HG02981 (cell line): ENCODE measurements at regions not wholly inside any gene's neighbourhood (a gene's known extent, or its start where the extent isn't known, plus 50 kb on each side); places are given as distances from the start of the nearest gene placed in this dataset.
"Not testable (repeated sequence)": the region's sequence is repeated elsewhere in the genome, so short reads cannot be mapped to it uniquely, and the experiment has no call there.

ENCODE experiments used
- ATAC-seq: cut with Tn5 transposase; IDR thresholded peaks from one replicate; pipeline ENCODE4 v1.9.1; 2021; ENCODE audit warnings: mild to moderate bottlenecking, moderate library complexity; ENCODE audit not compliant: unreplicated experiment

- no peak for ATAC-seq
These were observed 58.0 kb upstream of the EFCAB3 start for GRCh38 chr17:62322313-62322712.

DNA sequence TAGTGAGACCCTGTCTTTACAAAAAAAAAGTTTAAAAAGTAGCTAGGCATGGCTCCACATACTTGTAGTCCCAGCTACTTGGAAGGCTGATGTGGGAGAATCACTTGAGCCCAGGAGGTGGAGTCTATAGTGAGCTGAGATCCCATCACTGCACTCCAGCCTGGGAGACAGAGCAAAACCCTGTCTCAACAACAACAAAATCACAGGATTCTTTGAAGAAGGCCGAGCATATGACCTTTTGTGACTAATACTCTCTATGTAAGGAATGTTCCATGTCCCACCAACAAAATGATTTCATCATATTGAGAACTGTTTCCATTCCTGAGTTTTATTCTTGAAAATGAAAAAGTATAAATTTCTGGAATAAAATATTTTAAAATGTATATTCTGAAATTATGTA lies 58.9 kb upstream of the EFCAB3 start:
- no peak for ATAC-seq

- no peak for ATAC-seq
These were observed 60.5 kb upstream of the EFCAB3 start for GRCh38 chr17:62319846-62320245.

- ATAC-seq, result no peak
These were observed 71.0 kb upstream of the EFCAB3 start for GRCh38 chr17:62309396-62309795.

DNA sequence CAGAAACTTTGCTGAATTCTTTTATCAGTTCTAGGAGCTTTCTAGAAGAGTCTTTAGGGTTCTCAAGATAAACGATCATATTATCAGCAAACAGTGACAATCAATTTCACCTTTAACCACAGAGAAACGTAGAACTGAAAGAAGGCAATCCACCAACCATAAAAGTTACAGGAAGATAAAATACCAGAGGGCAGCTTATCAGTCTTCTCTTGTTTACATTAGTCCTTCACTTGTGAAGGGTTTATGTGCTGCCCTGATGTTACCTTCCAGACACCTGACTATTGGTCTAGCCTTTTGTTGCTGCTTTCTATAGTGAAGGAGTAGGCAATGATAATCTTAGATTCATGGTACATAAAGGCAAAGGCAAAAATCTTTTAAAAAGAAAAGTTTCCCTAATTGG lies 73.2 kb upstream of the EFCAB3 start:
- ATAC-seq, result no peak

DNA sequence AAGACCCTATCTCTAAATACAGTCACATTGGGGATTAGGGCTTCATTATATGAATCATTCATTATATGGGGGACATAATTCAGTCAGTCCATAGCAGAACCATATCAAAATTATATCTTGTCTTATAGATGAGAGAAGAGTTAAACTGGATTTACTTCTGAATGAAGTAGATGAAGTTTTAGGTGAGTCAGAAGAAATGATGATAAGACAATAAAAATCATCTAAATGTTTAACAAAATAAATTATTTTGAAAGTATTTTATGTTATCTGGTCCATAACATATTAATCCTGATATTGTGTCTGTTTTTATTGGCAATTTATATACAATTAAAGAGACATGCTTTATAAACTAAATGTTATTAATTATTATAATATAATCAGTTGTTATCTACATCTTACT lies 76.9 kb upstream of the EFCAB3 start:
- no peak for ATAC-seq

- ATAC-seq, result no peak
These were observed 79.7 kb upstream of the EFCAB3 start for GRCh38 chr17:62300697-62301096.

DNA sequence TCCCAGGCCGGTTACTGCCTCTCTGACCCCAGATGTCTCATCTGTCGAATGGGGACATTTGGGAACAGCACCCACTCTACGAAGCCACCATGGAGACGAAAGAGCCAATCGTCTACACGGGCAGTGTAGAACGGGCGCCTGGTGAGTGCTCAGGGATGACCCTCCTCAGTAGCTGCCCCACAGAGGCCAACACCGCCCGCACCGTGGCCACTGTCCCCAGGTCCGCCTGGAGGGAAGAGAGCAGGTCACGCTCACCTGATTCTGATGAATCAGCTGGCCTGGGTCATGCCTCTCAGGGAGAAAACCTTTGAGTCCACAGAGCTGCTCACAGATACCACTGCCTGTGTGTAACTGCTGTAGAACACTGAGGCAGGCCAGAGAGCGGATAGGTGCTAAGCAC lies 105.1 kb upstream of the EFCAB3 start:
- not testable (repeated sequence) for ATAC-seq

DNA sequence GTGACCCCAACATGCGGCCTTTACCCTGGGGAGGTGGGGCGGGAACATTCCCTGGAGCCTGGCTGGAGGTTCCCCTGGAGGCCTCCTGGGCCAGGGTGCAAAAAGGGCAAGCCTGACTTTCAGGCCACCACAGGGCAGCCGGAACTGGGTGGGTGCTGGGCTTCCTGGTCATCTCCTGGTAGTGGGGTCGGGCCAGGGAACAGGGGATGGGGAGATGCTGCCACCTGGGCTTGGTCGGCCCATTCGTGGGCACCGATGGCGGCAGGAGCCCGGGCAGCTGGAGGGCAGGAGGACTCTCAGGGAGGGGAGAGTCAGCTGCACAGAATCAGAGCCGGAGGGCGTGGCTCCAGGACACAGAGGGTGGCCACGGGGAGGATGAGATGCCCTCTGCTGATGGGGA lies 112.0 kb upstream of the EFCAB3 start:
- ATAC-seq, result not testable (repeated sequence)

DNA sequence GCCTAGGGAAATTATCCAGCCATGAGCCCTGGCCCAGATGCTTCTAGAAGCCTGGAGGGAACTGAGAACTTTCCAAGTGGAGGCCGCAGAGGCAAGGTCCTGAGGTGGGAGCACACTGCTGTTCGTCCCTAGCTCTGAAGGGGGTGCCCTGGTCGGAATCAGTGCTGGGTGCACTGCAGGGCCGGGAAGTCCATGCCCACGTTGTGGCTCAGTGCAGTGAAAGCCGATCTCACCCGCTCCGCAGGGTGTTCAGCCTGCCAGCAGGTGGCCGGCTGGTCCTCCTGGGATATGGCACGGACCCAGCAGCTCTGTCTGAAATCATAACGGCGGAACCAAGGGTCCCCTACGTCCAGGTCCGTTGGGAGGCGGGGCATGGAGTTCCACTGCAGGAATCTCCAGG lies 115.4 kb upstream of the EFCAB3 start:
- not testable (repeated sequence) for ATAC-seq

DNA sequence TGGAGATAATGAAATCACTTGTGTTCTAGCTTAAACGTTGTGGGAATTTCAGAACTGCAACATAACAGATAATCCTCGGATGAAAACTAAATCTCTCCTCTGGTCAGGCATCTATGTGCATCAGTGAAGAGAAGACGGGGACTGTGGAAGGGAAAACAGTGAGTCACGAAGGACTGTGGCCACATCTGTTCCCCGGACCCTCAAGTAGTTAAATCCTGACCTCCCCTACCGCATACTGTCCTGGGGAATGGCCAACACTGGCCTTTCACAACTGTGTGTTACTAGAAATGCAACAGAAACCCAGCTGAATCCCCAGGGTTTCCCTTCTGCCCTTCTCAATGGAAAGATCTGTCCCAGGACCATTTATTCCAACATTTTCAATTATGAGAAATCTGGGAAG lies 124.6 kb upstream of the EFCAB3 start:
- not testable (repeated sequence) for ATAC-seq

- not testable (repeated sequence) for ATAC-seq
These were observed 138.3 kb upstream of the EFCAB3 start for GRCh38 chr17:62242076-62242475.

DNA sequence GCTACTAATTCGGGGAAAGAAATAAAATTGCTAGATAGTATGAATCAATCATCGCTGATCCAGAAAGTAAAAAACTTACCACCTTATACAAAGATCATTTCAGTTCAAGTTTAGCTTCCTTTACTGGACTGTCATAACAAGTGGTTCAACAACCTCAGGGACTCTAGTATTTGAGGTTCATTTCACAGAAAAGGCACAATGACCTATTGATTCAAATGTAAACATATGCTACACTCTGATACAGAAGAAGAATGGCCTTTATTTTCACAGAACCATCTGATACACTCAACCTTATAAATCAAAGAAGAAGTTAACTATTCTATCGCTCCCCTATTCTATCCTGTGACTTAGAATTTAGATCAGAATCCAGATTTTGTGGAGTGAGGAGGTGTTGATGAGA lies 140.8 kb upstream of the EFCAB3 start:
- ATAC-seq, result not testable (repeated sequence)

DNA sequence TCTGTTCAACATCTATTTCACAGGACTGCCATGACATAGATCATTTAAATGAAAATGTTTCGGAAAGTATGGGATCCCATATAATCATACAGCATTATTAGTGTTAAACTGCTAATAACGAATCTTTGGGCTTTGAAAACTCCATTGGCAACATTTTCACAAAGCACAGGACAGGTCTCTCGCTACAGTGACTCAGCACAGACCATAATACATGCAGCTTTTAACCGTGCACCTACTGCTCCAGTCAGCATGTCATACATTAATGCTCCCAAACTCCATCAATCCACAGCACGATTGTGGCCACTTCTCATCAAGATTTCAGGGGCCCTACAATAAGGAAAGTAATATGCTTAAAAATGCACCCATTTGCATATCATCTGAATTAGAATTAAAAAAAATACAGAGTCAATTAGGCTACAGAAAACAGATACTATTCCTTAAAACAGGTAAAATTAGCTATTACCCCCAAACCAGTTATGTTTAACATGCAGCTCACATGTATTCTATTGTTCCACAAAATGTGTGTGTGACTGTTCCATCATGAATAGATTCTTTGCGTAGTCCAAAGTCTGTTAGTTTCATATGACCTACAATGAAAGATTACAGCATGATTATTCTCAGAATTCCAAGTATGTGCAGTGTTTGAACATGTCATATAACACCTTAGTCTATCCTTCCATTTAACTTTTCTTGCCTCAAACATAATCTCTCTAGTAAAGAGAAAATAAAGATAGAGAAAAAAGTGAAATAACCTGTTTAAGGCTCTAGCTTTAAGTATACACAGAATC lies 141.6 kb upstream of the EFCAB3 start:
- ATAC-seq, result not testable (repeated sequence)

GRCh38 chr17:62233822-62234481 lies 146.4 kb upstream of the EFCAB3 start:
- not testable (repeated sequence) for ATAC-seq

- not testable (repeated sequence) for ATAC-seq
These were observed 149.1 kb upstream of the EFCAB3 start for GRCh38 chr17:62231293-62231692.

GRCh38 chr17:62226610-62227240 lies 153.6 kb upstream of the EFCAB3 start:
- not testable (repeated sequence) for ATAC-seq

- ATAC-seq, result not testable (repeated sequence)
These were observed 156.8 kb upstream of the EFCAB3 start for GRCh38 chr17:62223585-62223984.

GRCh38 chr17:62219221-62219899 lies 154.3 kb upstream of the MED13 start:
- ATAC-seq, result no peak

- no peak for ATAC-seq
These were observed 151.8 kb upstream of the MED13 start for GRCh38 chr17:62216847-62217246.

DNA sequence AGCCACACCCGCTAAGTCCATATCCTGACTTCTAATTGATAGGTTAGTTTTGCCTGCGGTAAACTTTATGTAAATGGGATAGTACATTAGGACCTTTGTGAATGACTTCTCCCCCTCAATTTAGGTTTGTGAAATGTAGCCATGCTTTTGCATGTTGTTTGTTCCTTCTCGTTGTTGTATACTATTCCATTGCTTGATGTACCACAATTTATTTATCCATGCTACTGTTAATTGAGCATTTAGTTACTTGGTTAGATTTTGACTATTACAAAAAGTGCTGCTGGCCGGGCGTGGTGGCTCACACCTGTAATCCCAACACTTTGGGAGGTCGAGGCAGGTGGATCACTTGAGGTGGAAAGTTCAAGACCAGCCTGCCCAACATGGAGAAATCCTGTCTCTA lies 150.8 kb upstream of the MED13 start:
- ATAC-seq, result not testable (repeated sequence)
